ENCODE measurements at regions not wholly inside any gene's neighbourhood (a gene's known extent, or its start where the extent isn't known, plus 50 kb on each side); places are given as distances from the start of the nearest gene placed in this dataset.
"Not testable (repeated sequence)": the region's sequence is repeated elsewhere in the genome, so short reads cannot be mapped to it uniquely, and the experiment has no call there.

- ATAC-seq, result no peak
- DNase-seq (ENCODE audit: low spot score), result no peak
- intact Hi-C loops (cut with DNase I), result no loop called here
Measured at GRCh38 chr21:23890652-23891051, 1716.6 kb downstream of the MRPL39 start.

GRCh38 chr21:23887725-23888306 is 1719.5 kb downstream of the MRPL39 start:
- intact Hi-C loops (cut with DNase I), result no loop called here
- ATAC-seq (no peak), DNase-seq (ENCODE audit: low spot score) (no peak)

- intact Hi-C loops (cut with DNase I), result no loop called here
- DNase-seq (ENCODE audit: low spot score) (no peak), ATAC-seq (no peak)
Measured at GRCh38 chr21:23886828-23887724, 1720.2 kb downstream of the MRPL39 start.

- intact Hi-C loops (cut with DNase I), result no loop called here
- DNase-seq (ENCODE audit: low spot score) (no peak), ATAC-seq (no peak)
Measured at GRCh38 chr21:23881783-23882182, 1725.5 kb downstream of the MRPL39 start.

GRCh38 chr21:23876925-23877558 is 1730.2 kb downstream of the MRPL39 start:
- intact Hi-C loops (cut with DNase I), result no loop called here
- DNase-seq (ENCODE audit: low spot score), result no peak
- no peak for ATAC-seq

GRCh38 chr21:23874271-23874670 is 1733.0 kb downstream of the MRPL39 start:
- ATAC-seq, result no peak
- DNase-seq (ENCODE audit: low spot score), result no peak
- intact Hi-C loops (cut with DNase I), result no loop called here

GRCh38 chr21:23861911-23862504 is 1745.3 kb downstream of the MRPL39 start:
- intact Hi-C loops (cut with DNase I), result no loop called here
- ATAC-seq (no peak), DNase-seq (ENCODE audit: low spot score) (no peak)

GRCh38 chr21:23858878-23859277 is 1748.4 kb downstream of the MRPL39 start:
- no peak for DNase-seq (ENCODE audit: low spot score)
- no peak for ATAC-seq
- intact Hi-C loops (cut with DNase I), result no loop called here

GRCh38 chr21:23853796-23854379 is 1753.4 kb downstream of the MRPL39 start:
- ATAC-seq, result no peak
- intact Hi-C loops (cut with DNase I), result no loop called here
- DNase-seq (ENCODE audit: low spot score), result no peak

- DNase-seq (ENCODE audit: low spot score) (no peak), ATAC-seq (no peak)
- intact Hi-C loops (cut with DNase I), result no loop called here
Measured at GRCh38 chr21:23837564-23837963, 1769.7 kb downstream of the MRPL39 start.

GRCh38 chr21:23822760-23823159 is 1784.5 kb downstream of the MRPL39 start:
- intact Hi-C loops (cut with DNase I), result no loop called here
- no peak for ATAC-seq

GRCh38 chr21:23817337-23817736 is 1789.9 kb downstream of the MRPL39 start:
- ATAC-seq (no peak), DNase-seq (ENCODE audit: low spot score) (no peak)
- intact Hi-C loops (cut with DNase I), result no loop called here

More at GRCh38 chr21:23822760-23823159, 1784.5 kb downstream of the MRPL39 start:
- no peak for DNase-seq (ENCODE audit: low spot score)

GRCh38 chr21:23812485-23812884 is 1794.8 kb downstream of the MRPL39 start:
- ATAC-seq, result no peak
- DNase-seq (ENCODE audit: low spot score), result no peak
- intact Hi-C loops (cut with DNase I), result no loop called here

GRCh38 chr21:23811805-23812204 is 1795.5 kb downstream of the MRPL39 start:
- ATAC-seq, result no peak
- intact Hi-C loops (cut with DNase I), result no loop called here
- DNase-seq (ENCODE audit: low spot score), result no peak

- no peak for ATAC-seq
- no peak for DNase-seq (ENCODE audit: low spot score)
Measured at GRCh38 chr21:23809573-23809972, 1797.7 kb downstream of the MRPL39 start.

GRCh38 chr21:23806966-23807548 is 1800.2 kb downstream of the MRPL39 start:
- ATAC-seq; DNase-seq (ENCODE audit: low spot score); intact Hi-C loops (cut with DNase I): not testable (repeated sequence)

More at GRCh38 chr21:23809573-23809972, 1797.7 kb downstream of the MRPL39 start:
- intact Hi-C loops (cut with DNase I), result no loop called here

- DNase-seq (ENCODE audit: low spot score) (no peak), ATAC-seq (no peak)
- intact Hi-C loops (cut with DNase I), result no loop called here
Measured at GRCh38 chr21:23804866-23805265, 1802.4 kb downstream of the MRPL39 start.

GRCh38 chr21:23801292-23801691 is 1806.0 kb downstream of the MRPL39 start:
- intact Hi-C loops (cut with DNase I), result no loop called here
- DNase-seq (ENCODE audit: low spot score) (no peak), ATAC-seq (no peak)

GRCh38 chr21:23799376-23799775 is 1807.9 kb downstream of the MRPL39 start:
- DNase-seq (ENCODE audit: low spot score) (no peak), ATAC-seq (no peak)
- intact Hi-C loops (cut with DNase I), result no loop called here
